ENCODE measurements at regions not wholly inside any gene's neighbourhood (a gene's known extent, or its start where the extent isn't known, plus 50 kb on each side); places are given as distances from the start of the nearest gene placed in this dataset.
A peak's percentile ranks its signal among the peaks of the same experiment; 100 is the strongest.

- Histone ChIP-seq H3K36me3 (no peaks in the 10 kb centered on the region), H3K4me3 (no peak overlapping the region), H3K27me3 (no peaks in the 10 kb centered on the region), H3K27ac (no peak overlapping the region), H3K9me3 (no peaks in the 10 kb centered on the region), H3K4me1 (no peaks in the 10 kb centered on the region)
- TF ChIP-seq POLR2A (IDR thresholded peaks at IDR 0.05) (no peak), CTCF (IDR thresholded peaks at IDR 0.05) (no peak)
- DNase-seq: peak in 1 of 3 donors; percentile 8
These were observed 345.1 kb downstream of the CYP26B1 start for GRCh38 chr2:71802556-71802955.

GRCh38 chr2:71801969-71802368 is 345.7 kb downstream of the CYP26B1 start:
- Histone ChIP-seq H3K4me3 (no peak overlapping the region), H3K9me3 (no peaks in the 10 kb centered on the region)

GRCh38 chr2:71801556-71801955 is 346.1 kb downstream of the CYP26B1 start:
- peak in 1 of 3 donors; percentile 15 for DNase-seq
- no peaks in the 10 kb centered on the region for H3K27me3 ChIP-seq
- no peaks in the 10 kb centered on the region for H3K9me3 ChIP-seq
- H3K4me3 ChIP-seq: no peak overlapping the region
- H3K27ac ChIP-seq: no peak overlapping the region
- no peak for TF ChIP-seq POLR2A (IDR thresholded peaks at IDR 0.05)
- no peak for TF ChIP-seq CTCF (IDR thresholded peaks at IDR 0.05)
- no peaks in the 10 kb centered on the region for H3K4me1 ChIP-seq
- H3K36me3 ChIP-seq: no peaks in the 10 kb centered on the region

More at GRCh38 chr2:71801969-71802368, 345.7 kb downstream of the CYP26B1 start:
- Histone ChIP-seq H3K4me1 (no peaks in the 10 kb centered on the region), H3K27ac (no peak overlapping the region), H3K27me3 (no peaks in the 10 kb centered on the region), H3K36me3 (no peaks in the 10 kb centered on the region)
- peak in 1 of 3 donors; percentile 58 for DNase-seq
- TF ChIP-seq CTCF (IDR thresholded peaks at IDR 0.05): peak in 3 of 6 experiments; percentile 33 to 43 (median 38)
- TF ChIP-seq POLR2A (IDR thresholded peaks at IDR 0.05): no peak

- no peaks in the 10 kb centered on the region for H3K27me3 ChIP-seq
- no peak for DNase-seq
- H3K9me3 ChIP-seq: no peaks in the 10 kb centered on the region
- no peak for TF ChIP-seq CTCF (IDR thresholded peaks at IDR 0.05)
- no peak for TF ChIP-seq POLR2A (IDR thresholded peaks at IDR 0.05)
- H3K4me3 ChIP-seq: no peak overlapping the region
- no peaks in the 10 kb centered on the region for H3K4me1 ChIP-seq
- H3K27ac ChIP-seq: no peak overlapping the region
- H3K36me3 ChIP-seq: no peaks in the 10 kb centered on the region
These were observed 346.8 kb downstream of the CYP26B1 start for GRCh38 chr2:71800851-71801250.

GRCh38 chr2:71800106-71800809 is 346.9 kb downstream of the DYSF start:
- Histone ChIP-seq H3K27ac (no peak overlapping the region), H3K4me1 (no peaks in the 10 kb centered on the region), H3K27me3 (no peaks in the 10 kb centered on the region), H3K9me3 (no peaks in the 10 kb centered on the region), H3K4me3 (no peak overlapping the region), H3K36me3 (no peaks in the 10 kb centered on the region)
- DNase-seq: peak in 1 of 3 donors; percentile 34
- TF ChIP-seq POLR2A (IDR thresholded peaks at IDR 0.05) (no peak), CTCF (IDR thresholded peaks at IDR 0.05) (no peak)

Data from Peyer's patch (tissue), 4 donors.